Mesenchymal stem cell (in vitro differentiated cells and primary cell): ENCODE measurements at regions not wholly inside any gene's neighbourhood (a gene's known extent, or its start where the extent isn't known, plus 50 kb on each side); places are given as distances from the start of the nearest gene placed in this dataset.
A peak's percentile ranks its signal among the peaks of the same experiment; 100 is the strongest.
"Not testable (repeated sequence)": the region's sequence is repeated elsewhere in the genome, so short reads cannot be mapped to it uniquely, and the experiment has no call there.

Source experiments
- DNase-seq: peaks from one replicate; pipeline ENCODE4 v3.0.0-alpha.2; 2013
- H2AFZ ChIP-seq: one replicate; pipeline ENCODE4 v1.6.1; 2013; ENCODE audit warnings: low read depth, mild to moderate bottlenecking, control low read depth, inconsistent platforms, low read length, moderate library complexity
- H2AK5ac ChIP-seq: 2 replicates; pipeline ENCODE4 v1.6.1; 2013; ENCODE audit warnings: low read length, moderate library complexity, mild to moderate bottlenecking, inconsistent platforms; ENCODE audit not compliant: severe bottlenecking
- H2BK120ac ChIP-seq: one replicate; pipeline ENCODE4 v1.6.1; 2013; ENCODE audit warnings: low read depth, mild to moderate bottlenecking, inconsistent platforms, low read length, moderate library complexity
- H2BK12ac ChIP-seq, 2 experiments: one replicate each; pipeline ENCODE4 v1.6.1; 2013; ENCODE audit warnings: inconsistent platforms in 2 of 2, low read length in 2 of 2, mild to moderate bottlenecking in 2 of 2, moderate library complexity in 2 of 2, control low read depth in 1 of 2
- H2BK15ac ChIP-seq: one replicate; pipeline ENCODE4 v1.6.1; 2013; ENCODE audit warnings: mild to moderate bottlenecking, low read depth, inconsistent platforms; ENCODE audit not compliant: poor library complexity, severe bottlenecking
- H2BK5ac ChIP-seq: 2 replicates; pipeline ENCODE4 v1.6.1; 2013; ENCODE audit warnings: low read depth, mild to moderate bottlenecking, low read length, control low read depth, inconsistent platforms; ENCODE audit not compliant: poor library complexity, severe bottlenecking
- H3K14ac ChIP-seq, 2 experiments: one replicate each; pipeline ENCODE4 v1.6.1; 2013; ENCODE audit warnings: inconsistent platforms in 2 of 2, low read length in 2 of 2, control low read depth in 1 of 2, mild to moderate bottlenecking in 1 of 2, moderate library complexity in 1 of 2
- H3K18ac ChIP-seq, 2 experiments: one replicate each; pipeline ENCODE4 v1.6.1; 2013; ENCODE audit warnings: inconsistent platforms in 2 of 2, low read length in 2 of 2, control low read depth in 1 of 2, low read depth in 1 of 2, mild to moderate bottlenecking in 1 of 2
- H3K23ac ChIP-seq, 2 experiments: one replicate each; pipeline ENCODE4 v1.6.1; 2013; ENCODE audit warnings: inconsistent platforms in 2 of 2, low read length in 2 of 2, mild to moderate bottlenecking in 2 of 2, moderate library complexity in 2 of 2, control low read depth in 1 of 2
- H3K27ac ChIP-seq: 2 replicates; pipeline ENCODE4 v1.5.1; 2013; ENCODE audit warnings: mild to moderate bottlenecking, moderate library complexity, low read length, control low read depth, inconsistent platforms; ENCODE audit not compliant: poor library complexity, severe bottlenecking
- H3K27me3 ChIP-seq, 2 experiments: 2 replicates each; pipeline versions ENCODE4 v1.6.1 to v1.7.0; 2013; ENCODE audit warnings: low read length in 2 of 2, mild to moderate bottlenecking in 2 of 2, moderate library complexity in 2 of 2, control low read depth in 1 of 2, inconsistent platforms in 1 of 2; ENCODE audit not compliant: control insufficient read depth in 1 of 2, insufficient read depth in 1 of 2
- H3K36me3 ChIP-seq, 2 experiments: 2 replicates each; pipeline versions ENCODE4 v1.6.1 to v1.7.0; 2013; ENCODE audit warnings: low read length in 2 of 2, control low read depth in 1 of 2, inconsistent platforms in 1 of 2, low read depth in 1 of 2, mild to moderate bottlenecking in 1 of 2; ENCODE audit not compliant: insufficient read depth in 2 of 2, control insufficient read depth in 1 of 2
- H3K4ac ChIP-seq, 2 experiments: one replicate each; pipeline ENCODE4 v1.6.1; 2013; ENCODE audit warnings: inconsistent platforms in 2 of 2, low read length in 2 of 2, mild to moderate bottlenecking in 2 of 2, moderate library complexity in 2 of 2, control low read depth in 1 of 2, low read depth in 1 of 2
- H3K4me1 ChIP-seq: 2 replicates; pipeline ENCODE4 v1.6.1; 2013; ENCODE audit warnings: low read depth, low read length, control low read depth; ENCODE audit not compliant: control insufficient read depth, insufficient read depth
- H3K4me2 ChIP-seq: 2 replicates; pipeline ENCODE4 v1.6.1; 2013; ENCODE audit warnings: low read length, mild to moderate bottlenecking, inconsistent platforms; ENCODE audit not compliant: poor library complexity, severe bottlenecking
- H3K4me3 ChIP-seq, 2 experiments: 2 replicates each; pipeline versions ENCODE4 v1.5.1 to v1.7.0; 2013; ENCODE audit warnings: low read length in 2 of 2, mild to moderate bottlenecking in 2 of 2, control low read depth in 1 of 2, low read depth in 1 of 2; ENCODE audit not compliant: insufficient read depth in 1 of 2
- H3K79me1 ChIP-seq: replicated peaks from 2 replicates; pipeline ENCODE4 v1.6.1; 2013; ENCODE audit warnings: mild to moderate bottlenecking, control low read depth, low read length, inconsistent platforms; ENCODE audit not compliant: poor library complexity, severe bottlenecking
- H3K9ac ChIP-seq: 2 replicates; pipeline ENCODE4 v1.7.0; 2013; ENCODE audit warnings: mild to moderate bottlenecking, low read length, moderate library complexity
- H3K9me3 ChIP-seq: 2 replicates; pipeline ENCODE4 v1.7.0; 2013; ENCODE audit warnings: mild to moderate bottlenecking, low read length; ENCODE audit not compliant: control insufficient read depth
- H4K8ac ChIP-seq: one replicate; pipeline ENCODE4 v1.6.1; 2013; ENCODE audit warnings: inconsistent platforms, mild to moderate bottlenecking, low read length, moderate library complexity
- H4K91ac ChIP-seq: one replicate; pipeline ENCODE4 v1.6.1; 2013; ENCODE audit warnings: mild to moderate bottlenecking, low read length, inconsistent platforms
- WGBS: methylation state at CpG from one replicate; pipeline ENCODE4 v1.1.7; 2013; ENCODE audit warnings: mixed read lengths; 5-methylcytosine and 5-hydroxymethylcytosine counted together

DNA sequence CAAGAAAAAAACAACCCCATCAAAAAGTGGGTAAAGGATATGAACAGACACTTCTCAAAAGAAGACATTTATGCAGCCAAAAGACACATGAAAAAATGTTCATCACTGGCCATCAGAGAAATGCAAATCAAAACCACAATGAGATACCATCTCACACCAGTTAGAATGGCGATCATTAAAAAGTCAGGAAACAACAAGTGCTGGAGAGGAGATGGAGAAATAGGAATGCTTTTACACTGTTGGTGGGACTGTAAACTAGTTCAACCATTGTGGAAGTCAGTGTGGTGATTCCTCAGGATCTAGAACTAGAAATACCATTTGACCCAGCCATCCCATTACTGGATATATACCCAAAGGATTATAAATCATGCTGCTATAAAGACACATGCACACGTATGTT, 467.2 kb upstream of the RUNX1 start:
- not testable (repeated sequence) for H3K4me1 ChIP-seq, H3K23ac ChIP-seq, H3K27ac ChIP-seq, H3K27me3 ChIP-seq, H3K9ac ChIP-seq, H3K4me3 ChIP-seq, H3K4ac ChIP-seq, H4K91ac ChIP-seq, H3K14ac ChIP-seq, H2BK5ac ChIP-seq, H3K9me3 ChIP-seq, H2BK15ac ChIP-seq, H2AK5ac ChIP-seq, H2BK12ac ChIP-seq, H3K18ac ChIP-seq, H2AFZ ChIP-seq, H3K4me2 ChIP-seq, H4K8ac ChIP-seq, H2BK120ac ChIP-seq, H3K36me3 ChIP-seq, H3K79me1 ChIP-seq, DNase-seq
- no CpG with 5 or more reads among the region's 2 CpGs for WGBS

DNA sequence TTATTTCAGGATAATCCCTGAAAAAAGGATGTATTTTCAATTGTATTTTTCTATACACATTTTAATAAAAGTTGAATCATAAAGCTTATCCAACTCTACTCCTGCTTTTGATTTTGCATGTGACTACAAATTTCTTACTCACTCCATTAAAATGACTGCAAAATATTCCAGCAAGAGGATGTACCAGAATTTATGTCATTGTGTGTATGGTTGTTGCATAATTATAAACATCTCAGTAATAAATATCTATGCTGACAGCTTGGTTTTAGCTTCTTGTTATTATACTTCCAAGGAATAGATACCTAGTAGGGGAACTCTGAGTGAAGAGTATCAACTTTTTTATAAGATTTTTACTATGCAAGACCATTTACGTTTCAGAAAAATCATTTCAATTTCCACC, 463.2 kb upstream of the RUNX1 start:
- no peak overlapping the region for H3K18ac ChIP-seq

DNA sequence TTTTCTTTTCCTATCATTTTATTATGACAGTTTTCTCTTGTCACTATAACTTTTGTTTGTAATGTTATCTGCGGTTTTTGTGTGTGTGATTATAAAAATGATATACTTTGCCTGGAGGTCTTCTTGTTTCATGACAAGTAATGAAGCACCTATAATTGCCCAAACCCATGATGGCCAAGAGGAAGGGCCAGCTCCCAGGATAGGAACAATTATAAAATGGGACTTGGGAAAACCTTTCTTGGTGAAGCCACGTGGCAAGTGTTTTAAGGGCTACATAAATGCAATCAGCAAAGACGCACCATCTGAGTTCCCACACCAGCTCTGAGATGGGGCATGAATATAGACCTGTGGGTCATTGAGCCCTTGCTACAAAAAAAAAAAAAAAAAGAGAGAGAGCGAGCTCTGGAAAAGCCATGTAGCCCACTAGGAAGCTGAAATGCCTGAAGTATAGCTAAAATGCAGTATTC, 462.6 kb upstream of the RUNX1 start:
- H2AFZ ChIP-seq: no peak overlapping the region
- H3K23ac ChIP-seq: no peak overlapping the region
- H2BK12ac ChIP-seq: no peak overlapping the region
- no peak overlapping the region for H3K14ac ChIP-seq
- WGBS: 83% methylated on average over 4 of the region's 4 CpGs
- no peaks in the 10 kb centered on the region for H3K79me1 ChIP-seq
- no peak overlapping the region for H2BK5ac ChIP-seq
- no peak overlapping the region for H3K18ac ChIP-seq
- H3K4me1 ChIP-seq: no peaks in the 10 kb centered on the region
- no peaks in the 10 kb centered on the region for H3K36me3 ChIP-seq
- H3K27ac ChIP-seq: no peak overlapping the region
- peak; percentile 80 for DNase-seq
- H3K27me3 ChIP-seq: peaks cover 0 to 4% of the 10 kb centered on the region in 2 experiments
- no peaks in the 10 kb centered on the region for H3K9me3 ChIP-seq
- H3K4me2 ChIP-seq: no peak overlapping the region
- H3K4ac ChIP-seq: no peak overlapping the region
- H3K9ac ChIP-seq: peak overlapping the region; percentile 23
- no peak overlapping the region for H2AK5ac ChIP-seq
- no peak overlapping the region for H4K91ac ChIP-seq
- H2BK15ac ChIP-seq: no peak overlapping the region
- no peak overlapping the region for H3K4me3 ChIP-seq
- no peak overlapping the region for H2BK120ac ChIP-seq
- no peak overlapping the region for H4K8ac ChIP-seq

More for the DNA sequence above, 463.2 kb upstream of the RUNX1 start:
- no peaks in the 10 kb centered on the region for H3K36me3 ChIP-seq
- peak overlapping the region; percentile 23 for H3K9ac ChIP-seq
- no peak overlapping the region for H3K14ac ChIP-seq
- no peak overlapping the region for H3K23ac ChIP-seq
- H3K4ac ChIP-seq: no peak overlapping the region
- no peak overlapping the region for H2BK5ac ChIP-seq
- no peak overlapping the region for H2AK5ac ChIP-seq
- H3K4me3 ChIP-seq: no peak overlapping the region
- H3K4me1 ChIP-seq: no peaks in the 10 kb centered on the region
- no peak overlapping the region for H2BK15ac ChIP-seq
- H2BK120ac ChIP-seq: no peak overlapping the region
- no peak overlapping the region for H3K27ac ChIP-seq
- no CpG with 5 or more reads among the region's 1 CpG for WGBS
- H4K8ac ChIP-seq: no peak overlapping the region
- H2BK12ac ChIP-seq: no peak overlapping the region
- H3K79me1 ChIP-seq: no peaks in the 10 kb centered on the region
- no peak overlapping the region for H2AFZ ChIP-seq
- no peak overlapping the region for H3K4me2 ChIP-seq
- peaks cover 0 to 4% of the 10 kb centered on the region in 2 experiments for H3K27me3 ChIP-seq
- H3K9me3 ChIP-seq: no peaks in the 10 kb centered on the region
- no peak overlapping the region for H4K91ac ChIP-seq
- peak; percentile 57 for DNase-seq

DNA sequence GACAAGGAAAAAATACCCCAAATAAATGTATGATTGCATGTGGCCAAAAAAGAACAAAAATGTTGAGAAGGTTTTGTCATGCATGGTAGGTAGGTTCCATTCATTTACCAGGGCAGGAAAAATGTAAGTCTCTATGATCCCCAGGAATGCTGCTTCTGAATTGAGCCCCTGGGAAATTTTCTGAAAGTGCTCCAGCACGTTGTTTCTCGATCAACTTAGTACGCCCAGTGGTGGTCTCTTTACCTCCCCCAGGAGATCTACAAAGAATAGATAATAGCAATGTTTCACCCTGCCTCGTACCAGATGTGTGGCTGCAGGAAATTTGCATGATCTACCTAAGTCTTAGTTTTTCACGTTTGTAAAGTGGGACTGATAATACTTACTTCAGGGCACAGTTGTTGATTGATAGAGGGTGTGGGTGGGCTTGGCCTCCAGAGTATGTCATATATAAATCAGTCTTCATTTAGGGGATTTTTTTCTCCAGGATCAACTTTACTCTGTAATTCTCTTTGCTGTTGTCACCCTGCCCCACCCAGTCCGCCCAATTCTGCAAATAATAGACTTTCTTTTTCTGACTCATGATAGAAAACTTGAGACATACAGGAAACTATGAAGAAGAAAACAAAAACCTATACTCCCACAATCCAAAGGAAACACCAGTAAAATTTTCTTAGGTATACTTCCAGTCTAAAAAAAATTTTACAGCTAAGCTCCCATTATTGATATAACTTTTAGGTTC, 462.0 kb upstream of the RUNX1 start:
- Histone ChIP-seq H3K4me3 (no peak overlapping the region), H3K4me1 (no peaks in the 10 kb centered on the region)
- 77% methylated on average over 6 of the region's 6 CpGs for WGBS

More for the DNA sequence above, 462.0 kb upstream of the RUNX1 start:
- Histone ChIP-seq H2BK120ac (no peak overlapping the region), H3K9ac (peak overlapping the region; percentile 23), H3K27ac (no peak overlapping the region), H3K9me3 (no peaks in the 10 kb centered on the region), H2AK5ac (no peak overlapping the region), H2BK15ac (peak overlapping the region; percentile 75), H4K91ac (no peak overlapping the region), H2AFZ (no peak overlapping the region), H3K79me1 (no peaks in the 10 kb centered on the region), H3K27me3 (peaks cover 0 to 4% of the 10 kb centered on the region in 2 experiments), H2BK12ac (no peak overlapping the region), H3K18ac (no peak overlapping the region), H3K14ac (no peak overlapping the region), H3K36me3 (no peaks in the 10 kb centered on the region), H2BK5ac (no peak overlapping the region), H3K4ac (no peak overlapping the region), H3K4me2 (no peak overlapping the region), H4K8ac (no peak overlapping the region), H3K23ac (no peak overlapping the region)
- no peak for DNase-seq
